Suprapubic skin (tissue), 4 donors: ENCODE measurements at regions not wholly inside any gene's neighbourhood (a gene's known extent, or its start where the extent isn't known, plus 50 kb on each side); places are given as distances from the start of the nearest gene placed in this dataset.

Source experiments
- DNase-seq, 2 donors: peaks; one replicate each; pipeline ENCODE4 v3.0.0-alpha.2; 2019; ENCODE audit warnings: low spot score in 2 of 2
- H3K27ac ChIP-seq: fragments of 200-600 bp; sonication (generic); one replicate; pipeline ENCODE4 v1.5.1; 2019
- H3K27me3 ChIP-seq: fragments of 200-600 bp; sonication (generic); one replicate; pipeline ENCODE4 v1.5.1; 2019
- H3K36me3 ChIP-seq: fragments of 200-600 bp; sonication (generic); one replicate; pipeline ENCODE4 v1.5.1; 2019
- H3K4me1 ChIP-seq: fragments of 200-600 bp; sonication (generic); one replicate; pipeline ENCODE4 v1.5.1; 2019
- H3K4me3 ChIP-seq: fragments of 200-600 bp; sonication (generic); one replicate; pipeline ENCODE4 v1.5.1; 2019; ENCODE audit warnings: mild to moderate bottlenecking
- H3K9me3 ChIP-seq: fragments of 200-600 bp; sonication (generic); one replicate; pipeline ENCODE4 v1.5.1; 2019
- CTCF ChIP-seq, 2 donors: fragments of 200-600 bp in 1 of 2; fragments of 450-650 bp in 1 of 2; sonication (generic) in 1 of 2; IDR thresholded peaks; one replicate each; pipeline ENCODE4 v1.5.1; 2016 to 2019; ENCODE audit warnings: antibody characterized with exemption in 2 of 2, mild to moderate bottlenecking in 1 of 2, moderate library complexity in 1 of 2
- EP300 ChIP-seq: sonication (generic); formaldehyde crosslinking; IDR thresholded peaks from one replicate; pipeline ENCODE4 v1.6.1; 2017; ENCODE audit warnings: antibody characterized with exemption
- POLR2A ChIP-seq, 2 donors: fragments of 450-650 bp; IDR thresholded peaks; one replicate each; pipeline ENCODE4 v1.6.1; 2017; ENCODE audit warnings: antibody characterized with exemption in 2 of 2, mild to moderate bottlenecking in 2 of 2, moderate library complexity in 2 of 2
- POLR2AphosphoS5 ChIP-seq, 3 donors: sonication (generic); formaldehyde crosslinking; IDR thresholded peaks; one replicate each; pipeline ENCODE4 v1.6.1; 2017; ENCODE audit warnings: antibody characterized with exemption in 3 of 3
- WGBS: methylation state at CpG from one replicate; pipeline ENCODE4 v1.1.5; 2018; 5-methylcytosine and 5-hydroxymethylcytosine counted together

GRCh38 chr16:27679899-27680298, 130.0 kb downstream of the KATNIP start:
- WGBS: 91% methylated on average over 7 of the region's 7 CpGs
- no peaks in the 10 kb centered on the region for H3K9me3 ChIP-seq
- DNase-seq: no peak
- no peaks in the 10 kb centered on the region for H3K27me3 ChIP-seq
- H3K4me3 ChIP-seq: no peak overlapping the region
- H3K4me1 ChIP-seq: no peaks in the 10 kb centered on the region
- H3K27ac ChIP-seq: no peak overlapping the region
- peaks cover 47% of the 10 kb centered on the region for H3K36me3 ChIP-seq
- TF ChIP-seq EP300: no peak
- TF ChIP-seq CTCF (IDR thresholded peaks at IDR 0.05): no peak

- H3K4me3 ChIP-seq: no peak overlapping the region
- H3K27ac ChIP-seq: no peak overlapping the region
- H3K4me1 ChIP-seq: no peaks in the 10 kb centered on the region
- H3K36me3 ChIP-seq: peaks cover 47% of the 10 kb centered on the region
- H3K27me3 ChIP-seq: no peaks in the 10 kb centered on the region
- no peak for DNase-seq
- no peaks in the 10 kb centered on the region for H3K9me3 ChIP-seq
- 96% methylated on average over 5 of the region's 5 CpGs for WGBS
- no peak for TF ChIP-seq EP300
- TF ChIP-seq POLR2AphosphoS5 (IDR thresholded peaks at IDR 0.05): no peak
- no peak for TF ChIP-seq POLR2A (IDR thresholded peaks at IDR 0.05)
- no peak for TF ChIP-seq CTCF (IDR thresholded peaks at IDR 0.05)
Observed at GRCh38 chr16:27681681-27682080, 131.7 kb downstream of the KATNIP start.

GRCh38 chr16:27684047-27684446, 134.1 kb downstream of the KATNIP start:
- Histone ChIP-seq H3K4me1 (no peaks in the 10 kb centered on the region), H3K27ac (no peak overlapping the region), H3K36me3 (peaks cover 31% of the 10 kb centered on the region), H3K4me3 (no peak overlapping the region), H3K27me3 (no peaks in the 10 kb centered on the region), H3K9me3 (no peaks in the 10 kb centered on the region)
- no peak for DNase-seq
- TF ChIP-seq POLR2AphosphoS5 (IDR thresholded peaks at IDR 0.05) (no peak), POLR2A (IDR thresholded peaks at IDR 0.05) (no peak), CTCF (IDR thresholded peaks at IDR 0.05) (no peak), EP300 (no peak)
- WGBS: 98% methylated on average over 2 of the region's 2 CpGs

GRCh38 chr16:27685807-27686206, 135.9 kb downstream of the KATNIP start:
- no peak for TF ChIP-seq POLR2AphosphoS5 (IDR thresholded peaks at IDR 0.05)
- no peak for DNase-seq
- H3K4me3 ChIP-seq: no peak overlapping the region
- no peak overlapping the region for H3K27ac ChIP-seq
- no peaks in the 10 kb centered on the region for H3K9me3 ChIP-seq
- peaks cover 21% of the 10 kb centered on the region for H3K36me3 ChIP-seq
- H3K27me3 ChIP-seq: no peaks in the 10 kb centered on the region
- 69% methylated on average over 1 of the region's 1 CpG for WGBS
- H3K4me1 ChIP-seq: no peaks in the 10 kb centered on the region

- Histone ChIP-seq H3K36me3 (peaks cover 10% of the 10 kb centered on the region), H3K27me3 (no peaks in the 10 kb centered on the region), H3K4me1 (no peaks in the 10 kb centered on the region), H3K9me3 (no peaks in the 10 kb centered on the region), H3K4me3 (no peak overlapping the region), H3K27ac (no peak overlapping the region)
- DNase-seq: no peak
- WGBS: 80% methylated on average over 3 of the region's 3 CpGs
- no peak for TF ChIP-seq POLR2AphosphoS5 (IDR thresholded peaks at IDR 0.05)
- no peak for TF ChIP-seq EP300
- TF ChIP-seq POLR2A (IDR thresholded peaks at IDR 0.05): no peak
- TF ChIP-seq CTCF (IDR thresholded peaks at IDR 0.05): no peak
Observed at GRCh38 chr16:27686926-27687325, 137.0 kb downstream of the KATNIP start.

- no peak overlapping the region for H3K27ac ChIP-seq
- 90% methylated on average over 2 of the region's 2 CpGs for WGBS
Observed at GRCh38 chr16:27687605-27688004, 137.7 kb downstream of the KATNIP start.

More at GRCh38 chr16:27687605-27688004, 137.7 kb downstream of the KATNIP start:
- Histone ChIP-seq H3K4me1 (no peaks in the 10 kb centered on the region), H3K27me3 (no peaks in the 10 kb centered on the region), H3K36me3 (peaks cover 3% of the 10 kb centered on the region), H3K4me3 (no peak overlapping the region), H3K9me3 (no peaks in the 10 kb centered on the region)
- no peak for TF ChIP-seq CTCF (IDR thresholded peaks at IDR 0.05)
- TF ChIP-seq POLR2A (IDR thresholded peaks at IDR 0.05): no peak
- no peak for TF ChIP-seq EP300
- no peak for TF ChIP-seq POLR2AphosphoS5 (IDR thresholded peaks at IDR 0.05)
- no peak for DNase-seq
